ENCODE measurements at regions not wholly inside any gene's neighbourhood (a gene's known extent, or its start where the extent isn't known, plus 50 kb on each side); places are given as distances from the start of the nearest gene placed in this dataset.

DNA sequence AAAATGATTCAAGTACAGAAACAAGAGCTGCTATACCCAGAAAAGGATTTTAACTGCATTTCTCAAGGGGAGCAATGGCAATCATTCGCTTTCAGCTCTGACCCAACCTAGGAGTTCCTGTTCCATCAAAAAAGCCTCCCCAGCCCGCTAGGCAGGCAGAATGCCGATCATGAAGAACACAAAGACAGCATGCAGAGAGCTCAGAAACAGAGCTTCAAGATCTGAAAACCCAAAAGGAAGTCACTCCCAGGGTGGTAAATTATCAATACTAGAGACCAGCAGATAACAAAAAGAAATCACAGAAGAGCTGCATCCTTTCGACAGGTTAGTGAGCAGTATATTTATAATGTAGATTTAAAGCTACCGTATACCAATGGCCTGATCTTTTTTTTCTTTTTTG, 84.8 kb upstream of the CRIM1 start:
- TF ChIP-seq, protein P1, sequence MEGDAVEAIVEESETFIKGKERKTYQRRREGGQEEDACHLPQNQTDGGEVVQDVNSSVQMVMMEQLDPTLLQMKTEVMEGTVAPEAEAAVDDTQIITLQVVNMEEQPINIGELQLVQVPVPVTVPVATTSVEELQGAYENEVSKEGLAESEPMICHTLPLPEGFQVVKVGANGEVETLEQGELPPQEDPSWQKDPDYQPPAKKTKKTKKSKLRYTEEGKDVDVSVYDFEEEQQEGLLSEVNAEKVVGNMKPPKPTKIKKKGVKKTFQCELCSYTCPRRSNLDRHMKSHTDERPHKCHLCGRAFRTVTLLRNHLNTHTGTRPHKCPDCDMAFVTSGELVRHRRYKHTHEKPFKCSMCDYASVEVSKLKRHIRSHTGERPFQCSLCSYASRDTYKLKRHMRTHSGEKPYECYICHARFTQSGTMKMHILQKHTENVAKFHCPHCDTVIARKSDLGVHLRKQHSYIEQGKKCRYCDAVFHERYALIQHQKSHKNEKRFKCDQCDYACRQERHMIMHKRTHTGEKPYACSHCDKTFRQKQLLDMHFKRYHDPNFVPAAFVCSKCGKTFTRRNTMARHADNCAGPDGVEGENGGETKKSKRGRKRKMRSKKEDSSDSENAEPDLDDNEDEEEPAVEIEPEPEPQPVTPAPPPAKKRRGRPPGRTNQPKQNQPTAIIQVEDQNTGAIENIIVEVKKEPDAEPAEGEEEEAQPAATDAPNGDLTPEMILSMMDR (conservative IDR thresholded peaks at IDR 0.05): no peak
- no peak for DNase-seq (ENCODE audit: extremely low spot score, unreplicated experiment)
- H3K27ac Mint-ChIP-seq: no peak overlapping the region
- H3K4me1 Mint-ChIP-seq (ENCODE audit: unreplicated experiment): peaks cover 12% of the 10 kb centered on the region
- H3K36me3 Mint-ChIP-seq: no peaks in the 10 kb centered on the region
- peaks cover 7% of the 10 kb centered on the region for H3K9me3 Mint-ChIP-seq
- H3K4me3 Mint-ChIP-seq: no peak overlapping the region
- H3K27me3 Mint-ChIP-seq: no peaks in the 10 kb centered on the region

DNA sequence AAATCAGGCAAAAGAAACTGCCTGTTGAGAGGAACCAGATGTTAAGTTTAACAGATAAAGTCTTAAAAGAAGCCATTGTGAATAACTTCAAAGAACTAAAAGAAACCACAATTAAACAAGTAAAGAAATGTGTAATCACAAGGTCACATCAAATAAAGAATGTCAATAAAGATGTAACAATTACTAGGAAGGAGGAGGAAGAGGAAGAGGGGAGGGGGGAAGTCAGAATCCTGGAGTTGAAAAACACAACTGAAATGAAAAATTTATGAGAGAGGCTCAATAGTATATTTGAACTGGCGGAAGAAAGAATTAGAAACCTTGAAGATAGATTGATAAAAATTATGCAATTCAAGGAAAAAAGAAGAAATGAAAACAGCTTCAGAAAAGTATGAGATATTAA, 88.4 kb upstream of the CRIM1 start:
- Mint-ChIP-seq H3K27me3 (no peaks in the 10 kb centered on the region), H3K27ac (no peak overlapping the region), H3K9me3 (peaks cover 7% of the 10 kb centered on the region), H3K36me3 (no peaks in the 10 kb centered on the region), H3K4me3 (no peak overlapping the region), H3K4me1 (ENCODE audit: unreplicated experiment) (peaks cover 12% of the 10 kb centered on the region)
- TF ChIP-seq, protein P1 (conservative IDR thresholded peaks at IDR 0.05): no peak
- no peak for DNase-seq (ENCODE audit: extremely low spot score, unreplicated experiment)

DNA sequence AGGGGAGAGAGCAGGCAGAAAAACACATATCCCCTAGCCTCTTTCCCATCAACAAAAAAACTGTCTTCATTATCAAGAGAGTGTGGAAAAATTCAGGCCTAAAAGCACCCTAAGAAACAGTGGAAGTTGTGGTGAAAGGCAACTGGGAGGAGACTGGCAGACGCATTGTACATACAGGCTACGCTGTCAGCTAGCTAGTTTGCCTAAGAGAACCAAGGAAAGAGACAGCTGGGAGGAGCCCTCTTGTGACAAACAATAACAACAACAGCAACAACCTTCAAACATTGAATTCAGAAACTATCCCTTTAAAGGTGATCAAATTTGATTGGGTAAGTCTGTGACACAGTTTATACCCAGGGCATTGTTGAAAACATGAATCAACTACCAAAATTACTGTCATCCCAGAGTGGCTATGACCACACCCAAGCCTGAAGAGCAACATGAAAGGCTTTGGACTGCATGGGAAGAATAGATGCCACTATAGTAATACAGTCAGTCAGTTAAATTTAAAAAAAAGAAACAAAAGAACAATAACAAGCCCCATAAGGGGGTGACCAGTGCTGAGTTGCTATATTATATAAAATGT, 88.9 kb upstream of the CRIM1 start:
- no peaks in the 10 kb centered on the region for H3K36me3 Mint-ChIP-seq
- H3K27ac Mint-ChIP-seq: no peak overlapping the region
- H3K27me3 Mint-ChIP-seq: no peaks in the 10 kb centered on the region
- peaks cover 11% of the 10 kb centered on the region for H3K4me1 Mint-ChIP-seq (ENCODE audit: unreplicated experiment)
- TF ChIP-seq, protein P1 (conservative IDR thresholded peaks at IDR 0.05): no peak
- H3K4me3 Mint-ChIP-seq: no peak overlapping the region
- peaks cover 7% of the 10 kb centered on the region for H3K9me3 Mint-ChIP-seq
- DNase-seq (ENCODE audit: extremely low spot score, unreplicated experiment): no peak

DNA sequence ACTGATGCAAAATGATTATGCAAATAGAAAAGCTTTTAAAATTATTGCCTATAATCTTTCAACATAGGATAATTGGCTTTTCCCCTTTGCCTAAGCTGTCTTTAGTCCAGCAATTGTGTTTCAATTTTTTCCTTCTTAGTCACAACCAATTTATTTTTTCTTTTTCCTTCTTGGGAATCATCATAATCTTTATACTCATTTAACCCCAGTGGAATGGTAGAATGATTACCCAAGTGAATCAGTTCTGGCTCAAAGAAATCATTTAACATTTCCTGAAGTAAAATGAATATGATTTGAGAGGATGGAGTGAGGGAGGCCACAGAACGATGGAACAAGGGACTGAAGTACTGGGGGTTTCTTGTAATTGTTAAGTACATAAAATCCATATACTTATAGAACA, 93.0 kb upstream of the CRIM1 start:
- Mint-ChIP-seq H3K27me3 (no peaks in the 10 kb centered on the region), H3K4me3 (no peak overlapping the region)

DNA sequence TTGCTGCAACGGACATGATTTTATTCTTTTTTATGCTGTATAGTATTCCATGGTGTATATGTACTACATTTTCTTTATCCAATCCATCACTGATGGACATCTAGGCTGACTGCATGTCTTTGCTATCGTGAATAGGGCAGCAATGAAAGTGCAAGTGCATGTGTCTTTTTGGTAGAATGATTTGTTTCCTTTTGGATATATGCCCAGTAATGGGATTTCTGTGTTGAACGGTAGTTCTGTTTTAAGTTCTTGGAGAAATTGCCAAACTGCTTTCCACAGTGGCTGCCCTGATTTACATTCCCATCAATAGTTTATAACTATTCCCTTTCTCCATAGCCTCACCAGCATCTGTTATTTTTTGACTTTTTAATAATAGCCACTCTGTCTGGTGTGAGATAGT, 99.7 kb upstream of the CRIM1 start:
- no peak for DNase-seq (ENCODE audit: extremely low spot score, unreplicated experiment)
- Mint-ChIP-seq H3K27me3 (no peaks in the 10 kb centered on the region), H3K4me1 (ENCODE audit: unreplicated experiment) (no peaks in the 10 kb centered on the region), H3K27ac (no peak overlapping the region), H3K36me3 (no peaks in the 10 kb centered on the region), H3K4me3 (no peak overlapping the region), H3K9me3 (no peaks in the 10 kb centered on the region)
- TF ChIP-seq, protein P1 (conservative IDR thresholded peaks at IDR 0.05): no peak

More for the DNA sequence above, 93.0 kb upstream of the CRIM1 start:
- peaks cover 5% of the 10 kb centered on the region for H3K4me1 Mint-ChIP-seq (ENCODE audit: unreplicated experiment)
- H3K9me3 Mint-ChIP-seq: peaks cover 7% of the 10 kb centered on the region
- no peaks in the 10 kb centered on the region for H3K36me3 Mint-ChIP-seq
- no peak for DNase-seq (ENCODE audit: extremely low spot score, unreplicated experiment)
- TF ChIP-seq, protein P1 (conservative IDR thresholded peaks at IDR 0.05): no peak
- H3K27ac Mint-ChIP-seq: no peak overlapping the region

DNA sequence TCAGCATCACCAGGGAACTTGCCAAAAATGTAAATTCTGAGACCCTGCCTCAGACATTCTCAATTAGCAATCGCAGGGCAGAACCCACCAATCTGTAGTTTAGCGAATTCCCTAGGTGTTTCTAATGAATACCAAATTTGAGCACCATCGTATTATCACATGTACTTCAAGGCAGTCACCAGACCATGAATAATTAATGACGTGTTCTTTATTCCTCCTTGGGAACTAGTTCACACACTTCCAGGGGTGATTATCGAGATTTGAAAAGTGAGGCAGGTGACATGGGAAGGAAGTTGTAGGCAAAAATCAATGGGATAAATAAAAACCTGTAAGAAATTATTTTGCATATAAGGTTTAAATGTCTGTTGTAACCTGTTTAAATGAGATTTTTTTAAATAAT, 102.5 kb upstream of the CRIM1 start:
- DNase-seq (ENCODE audit: extremely low spot score, unreplicated experiment): no peak
- Mint-ChIP-seq H3K4me3 (no peak overlapping the region), H3K9me3 (no peaks in the 10 kb centered on the region), H3K27me3 (no peaks in the 10 kb centered on the region), H3K4me1 (ENCODE audit: unreplicated experiment) (no peaks in the 10 kb centered on the region), H3K27ac (no peak overlapping the region), H3K36me3 (no peaks in the 10 kb centered on the region)
- TF ChIP-seq, protein P1 (conservative IDR thresholded peaks at IDR 0.05): no peak
